Esophagus squamous epithelium (tissue), 5 donors: ENCODE measurements at regions not wholly inside any gene's neighbourhood (a gene's known extent, or its start where the extent isn't known, plus 50 kb on each side); places are given as distances from the start of the nearest gene placed in this dataset.
A peak's percentile ranks its signal among the peaks of the same experiment; 100 is the strongest.

ENCODE experiments used
- DNase-seq: peaks from one replicate; lab custom pipeline; 2025; lab: John Stamatoyannopoulos, UW
- H3K27ac ChIP-seq, 4 donors: fragments of 200-600 bp; sonication (generic); one replicate each; pipeline ENCODE4 v1.5.1; 2016 to 2019; ENCODE audit warnings: mild to moderate bottlenecking in 1 of 4
- H3K27me3 ChIP-seq, 4 donors: fragments of 200-600 bp; sonication (generic); 1 replicate in 3 of 4; 2 replicates in 1 of 4; pipeline versions ENCODE4 v1.5.1 to v1.6.0; 2017 to 2021; ENCODE audit warnings: antibody characterized with exemption in 1 of 4
- H3K36me3 ChIP-seq, 3 donors: fragments of 200-600 bp; sonication (generic); one replicate each; pipeline ENCODE4 v1.5.1; 2016 to 2019
- H3K4me1 ChIP-seq, 3 donors: fragments of 200-600 bp; sonication (generic); one replicate each; pipeline ENCODE4 v1.5.1; 2017 to 2019
- H3K4me3 ChIP-seq, 4 donors: fragments of 200-600 bp; sonication (generic); 1 replicate in 3 of 4; 2 replicates in 1 of 4; pipeline ENCODE4 v1.5.1; 2016 to 2019; ENCODE audit warnings: mild to moderate bottlenecking in 2 of 4, moderate library complexity in 1 of 4
- H3K9me3 ChIP-seq, 3 donors: fragments of 200-600 bp; sonication (generic); one replicate each; pipeline ENCODE4 v1.5.1; 2016 to 2019
- POLR2A ChIP-seq, 4 donors: fragments of 450-650 bp; IDR thresholded peaks; one replicate each; pipeline ENCODE4 v1.6.1; 2017; ENCODE audit warnings: antibody characterized with exemption in 4 of 4, mild to moderate bottlenecking in 4 of 4, moderate library complexity in 3 of 4
- WGBS, 2 donors: methylation state at CpG; one replicate each; pipeline ENCODE4 v1.1.5; 2018; 5-methylcytosine and 5-hydroxymethylcytosine counted together
- intact Hi-C: fragments of 100-400 bp; cut with DNase I; formaldehyde crosslinking; loops from one replicate; pipeline ENCODE4 v1.15.0; 2022
- TF ChIP-seq, protein P1 (sequence below), 6 experiments: fragments of 450-650 bp in 4 of 6; fragments of 200-600 bp in 2 of 6; sonication (generic) in 2 of 6; IDR thresholded peaks; one replicate each; pipeline ENCODE4 v1.5.1; 2016 to 2019; ENCODE audit warnings: antibody characterized with exemption in 6 of 6, mild to moderate bottlenecking in 4 of 6, moderate library complexity in 4 of 6
- donor health status: DM: yes; HTN: yes; CAD: no.

DNA sequence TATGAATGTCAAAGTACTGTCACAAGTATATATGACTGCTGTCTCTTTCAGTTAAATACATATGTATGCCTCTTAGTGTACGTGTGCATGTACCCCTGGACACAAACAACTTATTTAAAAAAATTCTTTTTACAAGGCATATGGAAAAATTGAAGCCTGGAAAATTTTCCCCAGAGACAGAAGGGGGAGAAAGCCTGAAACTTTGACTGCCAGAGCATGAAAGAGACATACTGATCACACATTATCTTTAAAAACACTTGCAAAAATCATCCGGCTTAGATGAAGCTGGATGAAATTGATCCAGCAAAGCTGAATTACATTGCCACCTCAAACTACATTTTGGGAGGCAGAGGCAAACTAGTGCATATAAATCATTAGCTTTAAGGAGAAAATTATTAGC is 88.0 kb upstream of the NFIB start:
- H3K4me1 ChIP-seq: peaks cover 0 to 12% (median 0%) of the 10 kb centered on the region in 3 donors
- no peaks in the 10 kb centered on the region for H3K27me3 ChIP-seq
- no peaks in the 10 kb centered on the region for H3K9me3 ChIP-seq
- WGBS, 2 donors: 73 to 97% methylated on average over 2 of the region's 2 CpGs
- H3K36me3 ChIP-seq: no peaks in the 10 kb centered on the region
- no peak for TF ChIP-seq POLR2A (IDR thresholded peaks at IDR 0.05)
- TF ChIP-seq, protein P1, sequence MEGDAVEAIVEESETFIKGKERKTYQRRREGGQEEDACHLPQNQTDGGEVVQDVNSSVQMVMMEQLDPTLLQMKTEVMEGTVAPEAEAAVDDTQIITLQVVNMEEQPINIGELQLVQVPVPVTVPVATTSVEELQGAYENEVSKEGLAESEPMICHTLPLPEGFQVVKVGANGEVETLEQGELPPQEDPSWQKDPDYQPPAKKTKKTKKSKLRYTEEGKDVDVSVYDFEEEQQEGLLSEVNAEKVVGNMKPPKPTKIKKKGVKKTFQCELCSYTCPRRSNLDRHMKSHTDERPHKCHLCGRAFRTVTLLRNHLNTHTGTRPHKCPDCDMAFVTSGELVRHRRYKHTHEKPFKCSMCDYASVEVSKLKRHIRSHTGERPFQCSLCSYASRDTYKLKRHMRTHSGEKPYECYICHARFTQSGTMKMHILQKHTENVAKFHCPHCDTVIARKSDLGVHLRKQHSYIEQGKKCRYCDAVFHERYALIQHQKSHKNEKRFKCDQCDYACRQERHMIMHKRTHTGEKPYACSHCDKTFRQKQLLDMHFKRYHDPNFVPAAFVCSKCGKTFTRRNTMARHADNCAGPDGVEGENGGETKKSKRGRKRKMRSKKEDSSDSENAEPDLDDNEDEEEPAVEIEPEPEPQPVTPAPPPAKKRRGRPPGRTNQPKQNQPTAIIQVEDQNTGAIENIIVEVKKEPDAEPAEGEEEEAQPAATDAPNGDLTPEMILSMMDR (IDR thresholded peaks at IDR 0.05): no peak
- H3K4me3 ChIP-seq: no peak overlapping the region
- DNase-seq: no peak
- intact Hi-C loops: no loop called here
- no peak overlapping the region for H3K27ac ChIP-seq

DNA sequence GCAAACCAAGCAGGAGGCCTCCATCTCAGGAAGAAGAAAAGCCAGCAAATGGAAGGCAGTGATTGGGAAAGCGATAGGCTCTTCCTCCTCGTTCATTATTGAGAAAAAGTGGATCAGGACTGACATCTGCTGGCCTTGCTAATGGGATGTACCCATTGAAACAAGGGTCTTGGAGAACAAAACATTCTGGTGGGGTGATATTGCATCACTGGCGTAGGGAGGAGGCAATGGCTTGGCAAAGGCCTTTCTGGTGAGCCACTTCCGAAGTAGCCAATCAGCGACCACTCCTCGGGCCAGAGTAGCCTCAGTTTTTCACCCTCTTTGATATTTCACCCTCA is 86.7 kb upstream of the NFIB start:
- no peaks in the 10 kb centered on the region for H3K9me3 ChIP-seq
- peaks cover 0 to 12% (median 0%) of the 10 kb centered on the region in 3 donors for H3K4me1 ChIP-seq
- peak overlapping the region in 2 of 4 donors; percentile 2 to 15 for H3K27ac ChIP-seq
- intact Hi-C loops: no loop called here
- TF ChIP-seq POLR2A (IDR thresholded peaks at IDR 0.05): no peak
- TF ChIP-seq, protein P1 (IDR thresholded peaks at IDR 0.05): peak in 5 of 6 experiments; percentile 20 to 43 (median 37)
- peak overlapping the region in 1 of 4 donors; percentile 17 for H3K4me3 ChIP-seq
- H3K36me3 ChIP-seq: no peaks in the 10 kb centered on the region
- DNase-seq: no peak
- no peaks in the 10 kb centered on the region for H3K27me3 ChIP-seq
- 47 to 63% methylated on average over 6 of the region's 6 CpGs for WGBS, 2 donors

DNA sequence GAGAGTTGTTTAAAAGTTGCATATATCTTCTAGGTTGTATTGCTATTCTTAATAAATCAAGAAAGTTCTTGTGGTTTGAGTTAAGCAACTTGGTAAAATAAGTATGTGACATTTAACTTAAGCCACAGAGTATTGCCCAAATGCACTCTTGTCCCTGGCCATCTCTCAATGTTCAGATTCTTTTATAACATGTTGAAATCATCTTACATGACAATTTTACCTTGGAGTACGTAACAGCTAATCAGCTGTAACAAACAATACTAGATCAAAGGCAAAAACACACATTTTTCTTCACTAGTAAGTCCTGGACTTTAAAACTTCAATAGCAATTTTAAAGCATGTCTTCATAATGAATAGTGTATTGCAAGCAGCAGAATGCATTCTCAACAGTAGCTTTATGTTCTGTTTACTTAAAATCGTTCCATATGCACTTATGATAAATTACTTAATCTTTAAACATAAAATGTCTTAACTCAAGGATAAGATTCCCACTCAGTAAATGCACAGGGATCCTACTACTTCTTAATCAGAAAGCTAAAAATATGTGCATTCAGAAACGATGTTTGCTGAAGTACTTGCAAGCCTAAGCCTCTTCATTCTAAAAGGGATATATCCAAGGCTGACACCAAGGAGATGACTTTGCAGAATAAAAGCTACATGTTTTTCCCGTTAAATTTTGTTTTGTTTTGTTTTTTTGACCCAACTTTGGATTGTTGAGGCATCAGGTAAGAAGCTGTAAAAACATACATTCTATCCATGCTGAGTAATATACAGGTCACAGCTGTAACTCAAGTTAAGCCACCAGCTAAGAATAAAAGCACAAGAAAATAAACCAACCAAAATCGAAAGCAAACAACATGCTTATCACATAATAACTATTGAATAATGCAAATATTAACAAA is 86.1 kb upstream of the NFIB start:
- 30 to 40% methylated on average over 5 of the region's 5 CpGs for WGBS, 2 donors

DNA sequence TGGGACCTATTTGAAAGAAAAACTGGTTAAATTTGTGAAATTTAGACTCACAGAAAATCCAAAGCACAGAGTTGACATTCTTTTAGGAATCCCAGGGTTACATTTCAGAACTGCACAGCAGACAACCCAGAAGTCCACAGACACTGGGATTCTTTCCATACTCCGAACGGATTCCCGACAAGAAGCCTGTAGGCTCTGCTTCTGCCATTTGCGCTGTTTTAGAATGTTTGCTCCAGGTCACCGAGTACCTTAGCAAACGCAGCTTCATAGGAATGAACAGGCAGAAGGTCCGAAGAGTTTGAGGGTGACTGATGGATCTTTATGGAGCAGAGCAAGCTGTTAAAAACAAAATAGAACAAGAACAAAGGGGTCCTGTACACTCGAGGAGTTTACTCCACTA is 84.5 kb upstream of the NFIB start:
- no peaks in the 10 kb centered on the region for H3K9me3 ChIP-seq
- H3K4me1 ChIP-seq: peaks cover 0 to 12% (median 0%) of the 10 kb centered on the region in 3 donors
- DNase-seq: no peak
- H3K27me3 ChIP-seq: no peaks in the 10 kb centered on the region
- H3K36me3 ChIP-seq: no peaks in the 10 kb centered on the region
- intact Hi-C loops: no loop called here
- TF ChIP-seq, protein P1 (IDR thresholded peaks at IDR 0.05): no peak
- no peak overlapping the region for H3K27ac ChIP-seq
- WGBS, 2 donors: 90 to 93% methylated on average over 8 of the region's 8 CpGs
- H3K4me3 ChIP-seq: no peak overlapping the region

More for the DNA sequence above, 86.1 kb upstream of the NFIB start:
- no peak for TF ChIP-seq POLR2A (IDR thresholded peaks at IDR 0.05)
- TF ChIP-seq, protein P1 (IDR thresholded peaks at IDR 0.05): no peak
- intact Hi-C loops: no loop called here
- peaks cover 0 to 12% (median 0%) of the 10 kb centered on the region in 3 donors for H3K4me1 ChIP-seq
- H3K27ac ChIP-seq: peak overlapping the region in 2 of 4 donors; percentile 2 to 15
- no peaks in the 10 kb centered on the region for H3K36me3 ChIP-seq
- no peak for DNase-seq
- no peaks in the 10 kb centered on the region for H3K27me3 ChIP-seq
- no peaks in the 10 kb centered on the region for H3K9me3 ChIP-seq
- H3K4me3 ChIP-seq: peak overlapping the region in 1 of 4 donors; percentile 17

DNA sequence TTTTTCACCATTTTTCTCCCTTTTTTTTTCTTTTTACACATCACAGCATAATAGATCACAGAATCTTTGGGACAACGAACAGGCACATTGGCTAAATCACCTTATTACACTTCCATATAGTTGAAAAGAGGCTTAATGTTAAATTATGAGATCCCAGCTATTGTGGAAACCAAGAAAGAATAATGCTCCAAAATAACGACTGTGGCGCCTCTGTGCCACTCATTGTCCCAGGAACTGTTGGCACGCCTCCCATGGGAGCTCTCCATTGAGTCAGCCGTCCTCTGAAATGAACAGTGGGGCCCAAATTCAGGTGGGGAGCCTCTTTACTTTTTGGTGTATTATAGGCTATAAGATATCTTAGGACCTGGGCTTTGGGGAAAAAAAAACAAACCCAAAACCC is 82.2 kb upstream of the NFIB start:
- TF ChIP-seq, protein P1 (IDR thresholded peaks at IDR 0.05): no peak
- TF ChIP-seq POLR2A (IDR thresholded peaks at IDR 0.05): no peak
- H3K27me3 ChIP-seq: no peaks in the 10 kb centered on the region
- no peak overlapping the region for H3K27ac ChIP-seq
- H3K4me1 ChIP-seq: peaks cover 0 to 12% (median 0%) of the 10 kb centered on the region in 3 donors
- H3K36me3 ChIP-seq: no peaks in the 10 kb centered on the region
- H3K9me3 ChIP-seq: peaks cover 0 to 5% (median 4%) of the 10 kb centered on the region in 3 donors
- DNase-seq: no peak
- intact Hi-C loops: no loop called here
- 74 to 97% methylated on average over 5 of the region's 5 CpGs for WGBS, 2 donors
- H3K4me3 ChIP-seq: no peak overlapping the region
